Progenitor cell of endocrine pancreas (in vitro differentiated cells): ENCODE measurements at regions not wholly inside any gene's neighbourhood (a gene's known extent, or its start where the extent isn't known, plus 50 kb on each side); places are given as distances from the start of the nearest gene placed in this dataset.

Experiments used
- DNase-seq: peaks from one replicate; pipeline ENCODE4 v3.0.0; 2021; ENCODE audit warnings: low spot score; ENCODE audit not compliant: unreplicated experiment
- H3K27ac Mint-ChIP-seq: 2 replicates; pipeline ENCODE4 v1.8.0; 2021; ENCODE audit warnings: mild to moderate bottlenecking, moderate library complexity, mixed read lengths
- H3K27me3 Mint-ChIP-seq: 2 replicates; pipeline ENCODE4 v1.8.0; 2021; ENCODE audit warnings: mixed read lengths
- H3K36me3 Mint-ChIP-seq: 2 replicates; pipeline ENCODE4 v1.8.0; 2022; ENCODE audit warnings: mixed read lengths; ENCODE audit not compliant: insufficient read depth
- H3K4me1 Mint-ChIP-seq: 2 replicates; pipeline ENCODE4 v1.8.0; 2021; ENCODE audit warnings: low read depth, mixed read lengths
- H3K4me3 Mint-ChIP-seq: 2 replicates; pipeline ENCODE4 v1.8.0; 2021; ENCODE audit warnings: low read depth, mild to moderate bottlenecking, moderate library complexity, mixed read lengths
- H3K9me3 Mint-ChIP-seq: 2 replicates; pipeline ENCODE4 v1.8.0; 2021; ENCODE audit warnings: low read depth, mixed read lengths
- CTCF ChIP-seq: fragments of 200-600 bp; sonication (generic); IDR thresholded peaks from one replicate; pipeline ENCODE4 v1.5.0; 2021; ENCODE audit warnings: antibody characterized with exemption, mild to moderate bottlenecking; ENCODE audit not compliant: unreplicated experiment

GRCh38 chr10:111234914-111235302 lies 158.1 kb downstream of the ADRA2A start:
- no peak for TF ChIP-seq CTCF
- no peak for DNase-seq
- Mint-ChIP-seq H3K4me3 (no peak overlapping the region), H3K27me3 (peaks cover 27% of the 10 kb centered on the region), H3K27ac (no peak overlapping the region), H3K36me3 (no peaks in the 10 kb centered on the region), H3K9me3 (no peaks in the 10 kb centered on the region), H3K4me1 (no peaks in the 10 kb centered on the region)

GRCh38 chr10:111240348-111240747 lies 163.5 kb downstream of the ADRA2A start:
- Mint-ChIP-seq H3K9me3 (no peaks in the 10 kb centered on the region), H3K4me3 (no peak overlapping the region), H3K27ac (no peak overlapping the region), H3K27me3 (peaks cover 15% of the 10 kb centered on the region), H3K4me1 (no peaks in the 10 kb centered on the region), H3K36me3 (no peaks in the 10 kb centered on the region)
- TF ChIP-seq CTCF, result no peak
- no peak for DNase-seq

GRCh38 chr10:111243126-111243525 lies 166.3 kb downstream of the ADRA2A start:
- TF ChIP-seq CTCF, result no peak
- no peaks in the 10 kb centered on the region for H3K9me3 Mint-ChIP-seq
- no peaks in the 10 kb centered on the region for H3K36me3 Mint-ChIP-seq
- H3K4me3 Mint-ChIP-seq, result no peak overlapping the region
- peaks cover 13% of the 10 kb centered on the region for H3K27me3 Mint-ChIP-seq
- H3K4me1 Mint-ChIP-seq, result no peaks in the 10 kb centered on the region
- DNase-seq, result no peak
- H3K27ac Mint-ChIP-seq, result no peak overlapping the region

GRCh38 chr10:111246136-111246535 lies 169.3 kb downstream of the ADRA2A start:
- H3K27me3 Mint-ChIP-seq, result peaks cover 10% of the 10 kb centered on the region
- H3K4me3 Mint-ChIP-seq, result no peak overlapping the region
- H3K4me1 Mint-ChIP-seq, result no peaks in the 10 kb centered on the region
- no peaks in the 10 kb centered on the region for H3K36me3 Mint-ChIP-seq
- H3K9me3 Mint-ChIP-seq, result peaks cover 4% of the 10 kb centered on the region
- no peak for TF ChIP-seq CTCF
- no peak for DNase-seq
- H3K27ac Mint-ChIP-seq, result no peak overlapping the region

GRCh38 chr10:111246814-111247452 lies 170.1 kb downstream of the ADRA2A start:
- Mint-ChIP-seq H3K9me3 (peaks cover 4% of the 10 kb centered on the region), H3K36me3 (no peaks in the 10 kb centered on the region), H3K4me1 (no peaks in the 10 kb centered on the region), H3K4me3 (no peak overlapping the region), H3K27me3 (peaks cover 10% of the 10 kb centered on the region), H3K27ac (no peak overlapping the region)
- no peak for TF ChIP-seq CTCF
- DNase-seq, result no peak
